ENCODE measurements at regions not wholly inside any gene's neighbourhood (a gene's known extent, or its start where the extent isn't known, plus 50 kb on each side); places are given as distances from the start of the nearest gene placed in this dataset.

GRCh38 chr9:108205276-108205675, 650.5 kb downstream of the ACTL7B start:
- no peak overlapping the region for H3K4me3 ChIP-seq (replicated peaks; ENCODE audit: low read depth, low read length)
- DNase-seq (ENCODE audit: extremely low read depth, low read depth) = no peak
- TF ChIP-seq, protein P1, sequence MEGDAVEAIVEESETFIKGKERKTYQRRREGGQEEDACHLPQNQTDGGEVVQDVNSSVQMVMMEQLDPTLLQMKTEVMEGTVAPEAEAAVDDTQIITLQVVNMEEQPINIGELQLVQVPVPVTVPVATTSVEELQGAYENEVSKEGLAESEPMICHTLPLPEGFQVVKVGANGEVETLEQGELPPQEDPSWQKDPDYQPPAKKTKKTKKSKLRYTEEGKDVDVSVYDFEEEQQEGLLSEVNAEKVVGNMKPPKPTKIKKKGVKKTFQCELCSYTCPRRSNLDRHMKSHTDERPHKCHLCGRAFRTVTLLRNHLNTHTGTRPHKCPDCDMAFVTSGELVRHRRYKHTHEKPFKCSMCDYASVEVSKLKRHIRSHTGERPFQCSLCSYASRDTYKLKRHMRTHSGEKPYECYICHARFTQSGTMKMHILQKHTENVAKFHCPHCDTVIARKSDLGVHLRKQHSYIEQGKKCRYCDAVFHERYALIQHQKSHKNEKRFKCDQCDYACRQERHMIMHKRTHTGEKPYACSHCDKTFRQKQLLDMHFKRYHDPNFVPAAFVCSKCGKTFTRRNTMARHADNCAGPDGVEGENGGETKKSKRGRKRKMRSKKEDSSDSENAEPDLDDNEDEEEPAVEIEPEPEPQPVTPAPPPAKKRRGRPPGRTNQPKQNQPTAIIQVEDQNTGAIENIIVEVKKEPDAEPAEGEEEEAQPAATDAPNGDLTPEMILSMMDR (IDR thresholded peaks at IDR 0.05; ENCODE audit: low read depth, low read length, missing control alignments) = no peak

- no peak for DNase-seq (ENCODE audit: extremely low read depth, low read depth)
- no peak overlapping the region for H3K4me3 ChIP-seq (replicated peaks; ENCODE audit: low read depth, low read length)
- TF ChIP-seq, protein P1 (IDR thresholded peaks at IDR 0.05; ENCODE audit: low read depth, low read length, missing control alignments) = no peak
Measured at GRCh38 chr9:108197899-108198298, 657.9 kb downstream of the ACTL7B start.

GRCh38 chr9:108197008-108197365, 658.8 kb downstream of the ACTL7B start:
- TF ChIP-seq, protein P1 (IDR thresholded peaks at IDR 0.05; ENCODE audit: low read depth, low read length, missing control alignments) = no peak
- no peak for DNase-seq (ENCODE audit: extremely low read depth, low read depth)
- no peak overlapping the region for H3K4me3 ChIP-seq (replicated peaks; ENCODE audit: low read depth, low read length)

GRCh38 chr9:108196332-108197007, 659.3 kb downstream of the ACTL7B start:
- no peak overlapping the region for H3K4me3 ChIP-seq (replicated peaks; ENCODE audit: low read depth, low read length)
- no peak for DNase-seq (ENCODE audit: extremely low read depth, low read depth)
- TF ChIP-seq, protein P1 (IDR thresholded peaks at IDR 0.05; ENCODE audit: low read depth, low read length, missing control alignments) = no peak

DNA sequence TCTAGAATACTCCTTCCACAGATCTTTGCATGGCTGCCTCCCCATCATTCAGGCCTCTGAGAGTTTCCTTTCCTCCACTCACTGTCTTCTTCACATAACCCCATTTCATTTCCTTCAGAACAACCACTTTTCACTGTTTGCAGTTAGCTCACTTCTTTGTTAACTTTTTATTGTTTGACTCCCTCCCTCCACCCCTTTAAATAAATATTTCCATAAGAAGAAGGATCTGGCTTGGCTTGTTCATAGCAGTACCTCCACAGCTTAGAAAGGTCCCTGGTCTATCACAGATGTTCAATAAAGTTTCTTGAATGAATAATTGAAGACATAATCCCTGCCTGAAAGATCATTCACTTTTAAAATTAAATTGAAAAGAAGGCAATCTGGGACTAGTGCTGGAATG, 661.6 kb downstream of the ACTL7B start:
- H3K4me3 ChIP-seq (replicated peaks; ENCODE audit: low read depth, low read length) = no peak overlapping the region
- TF ChIP-seq, protein P1 (IDR thresholded peaks at IDR 0.05; ENCODE audit: low read depth, low read length, missing control alignments) = no peak
- no peak for DNase-seq (ENCODE audit: extremely low read depth, low read depth)

GRCh38 chr9:108193026-108193710, 662.6 kb downstream of the ACTL7B start:
- DNase-seq (ENCODE audit: extremely low read depth, low read depth) = no peak
- H3K4me3 ChIP-seq (replicated peaks; ENCODE audit: low read depth, low read length) = no peak overlapping the region
- TF ChIP-seq, protein P1 (IDR thresholded peaks at IDR 0.05; ENCODE audit: low read depth, low read length, missing control alignments) = no peak

Data from HFF-Myc (cell line).